ENCODE measurements at regions not wholly inside any gene's neighbourhood (a gene's known extent, or its start where the extent isn't known, plus 50 kb on each side); places are given as distances from the start of the nearest gene placed in this dataset.

- Histone ChIP-seq H3K9ac (ENCODE audit: insufficient read depth, low read length) (no peak overlapping the region), H4K20me1 (ENCODE audit: control insufficient read depth, extremely low read depth, insufficient read depth, low read length) (no peaks in the 10 kb centered on the region), H3K4me1 (ENCODE audit: control insufficient read depth, extremely low read depth, insufficient read depth, low read length) (no peaks in the 10 kb centered on the region), H3K4me2 (ENCODE audit: extremely low read depth, insufficient read depth, low read length) (no peak overlapping the region), H3K4me3 (replicated peaks in 1 of 4; ENCODE audit: control extremely low read depth in 1 of 4, insufficient read depth in 1 of 4, low read depth in 3 of 4, low read length in 4 of 4) (no peak overlapping the region), H3K79me2 (ENCODE audit: control insufficient read depth, insufficient read depth, low read length) (no peaks in the 10 kb centered on the region), H3K27me3 (ENCODE audit: control insufficient read depth, insufficient read depth, low read length) (no peaks in the 10 kb centered on the region), H2AFZ (ENCODE audit: low read length) (no peak overlapping the region), H3K27ac (ENCODE audit: insufficient read depth, low read length) (no peak overlapping the region), H3K9me3 (ENCODE audit: control insufficient read depth, insufficient read depth, low read depth, low read length) (no peaks in the 10 kb centered on the region), H3K36me3 (ENCODE audit: control insufficient read depth, insufficient read depth, low read length) (no peaks in the 10 kb centered on the region)
- no peak for DNase-seq (ENCODE audit: low read depth in 2 of 2)
- TF ChIP-seq CTCF (conservative IDR thresholded peaks at IDR 0.05 in 1 of 2, IDR thresholded peaks at IDR 0.05 in 1 of 2; ENCODE audit: low read depth in 1 of 2, low read length in 2 of 2) = no peak
These were observed 148.9 kb downstream of the OXSM start for GRCh38 chr3:25938566-25939325.

- DNase-seq (ENCODE audit: low read depth in 2 of 2) = no peak
- Histone ChIP-seq H3K27ac (ENCODE audit: insufficient read depth, low read length) (no peak overlapping the region), H2AFZ (ENCODE audit: low read length) (no peak overlapping the region), H4K20me1 (ENCODE audit: control insufficient read depth, extremely low read depth, insufficient read depth, low read length) (no peaks in the 10 kb centered on the region), H3K79me2 (ENCODE audit: control insufficient read depth, insufficient read depth, low read length) (no peaks in the 10 kb centered on the region), H3K27me3 (ENCODE audit: control insufficient read depth, insufficient read depth, low read length) (no peaks in the 10 kb centered on the region), H3K9ac (ENCODE audit: insufficient read depth, low read length) (no peak overlapping the region), H3K36me3 (ENCODE audit: control insufficient read depth, insufficient read depth, low read length) (no peaks in the 10 kb centered on the region), H3K4me3 (replicated peaks in 1 of 4; ENCODE audit: control extremely low read depth in 1 of 4, insufficient read depth in 1 of 4, low read depth in 3 of 4, low read length in 4 of 4) (no peak overlapping the region), H3K9me3 (ENCODE audit: control insufficient read depth, insufficient read depth, low read depth, low read length) (no peaks in the 10 kb centered on the region), H3K4me2 (ENCODE audit: extremely low read depth, insufficient read depth, low read length) (no peak overlapping the region), H3K4me1 (ENCODE audit: control insufficient read depth, extremely low read depth, insufficient read depth, low read length) (no peaks in the 10 kb centered on the region)
- TF ChIP-seq CTCF (conservative IDR thresholded peaks at IDR 0.05 in 1 of 2, IDR thresholded peaks at IDR 0.05 in 1 of 2; ENCODE audit: low read depth in 1 of 2, low read length in 2 of 2) (no peak), EZH2 (IDR thresholded peaks at IDR 0.05; ENCODE audit: low read length, missing control alignments) (no peak)
These were observed 151.0 kb downstream of the OXSM start for GRCh38 chr3:25940935-25941334.

DNA sequence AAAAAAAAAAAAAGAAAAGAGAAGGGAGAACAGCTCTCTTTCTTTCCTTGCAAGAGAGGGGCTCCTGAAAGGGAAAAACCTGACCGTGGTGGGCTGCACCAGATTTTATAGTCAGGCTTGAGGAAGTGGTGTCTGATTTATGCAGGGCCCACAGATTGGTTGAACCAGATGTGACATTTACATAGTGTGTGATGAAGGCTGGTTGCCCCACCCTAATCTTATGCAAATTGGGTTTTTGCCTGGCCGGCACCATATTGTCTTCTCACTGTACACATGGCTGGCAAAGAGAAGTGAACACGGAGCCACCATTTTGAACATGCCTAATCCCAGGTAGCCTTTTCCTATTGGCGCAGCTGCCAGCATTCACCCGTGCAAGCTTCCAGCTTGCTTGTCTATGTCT is 154.4 kb downstream of the OXSM start:
- DNase-seq (ENCODE audit: low read depth in 2 of 2) = no peak
- no peak overlapping the region for H2AFZ ChIP-seq (ENCODE audit: low read length)
- H3K4me2 ChIP-seq (ENCODE audit: extremely low read depth, insufficient read depth, low read length) = no peak overlapping the region
- no peak overlapping the region for H3K9ac ChIP-seq (ENCODE audit: insufficient read depth, low read length)
- no peaks in the 10 kb centered on the region for H3K4me1 ChIP-seq (ENCODE audit: control insufficient read depth, extremely low read depth, insufficient read depth, low read length)
- no peaks in the 10 kb centered on the region for H3K9me3 ChIP-seq (ENCODE audit: control insufficient read depth, insufficient read depth, low read depth, low read length)
- TF ChIP-seq CTCF (conservative IDR thresholded peaks at IDR 0.05 in 1 of 2, IDR thresholded peaks at IDR 0.05 in 1 of 2; ENCODE audit: low read depth in 1 of 2, low read length in 2 of 2) (no peak), EZH2 (IDR thresholded peaks at IDR 0.05; ENCODE audit: low read length, missing control alignments) (no peak)
- H4K20me1 ChIP-seq (ENCODE audit: control insufficient read depth, extremely low read depth, insufficient read depth, low read length) = no peaks in the 10 kb centered on the region
- H3K79me2 ChIP-seq (ENCODE audit: control insufficient read depth, insufficient read depth, low read length) = no peaks in the 10 kb centered on the region
- no peak overlapping the region for H3K27ac ChIP-seq (ENCODE audit: insufficient read depth, low read length)
- no peaks in the 10 kb centered on the region for H3K27me3 ChIP-seq (ENCODE audit: control insufficient read depth, insufficient read depth, low read length)
- no peak overlapping the region for H3K4me3 ChIP-seq (replicated peaks in 1 of 4; ENCODE audit: control extremely low read depth in 1 of 4, insufficient read depth in 1 of 4, low read depth in 3 of 4, low read length in 4 of 4)
- no peaks in the 10 kb centered on the region for H3K36me3 ChIP-seq (ENCODE audit: control insufficient read depth, insufficient read depth, low read length)
